Lung (tissue), 11 donors: ENCODE measurements at regions not wholly inside any gene's neighbourhood (a gene's known extent, or its start where the extent isn't known, plus 50 kb on each side); places are given as distances from the start of the nearest gene placed in this dataset.

Experiments
- ATAC-seq: fragments of 200-7000 bp; cut with Tn5 transposase; one replicate; pipeline ENCODE4 v1.9.1; 2020; ENCODE audit warnings: moderate number of reproducible peaks; ENCODE audit not compliant: insufficient read depth, low FRiP score
- DNase-seq, 3 donors: peaks; one replicate each; pipeline ENCODE4 v3.0.0-alpha.2; 2013 to 2017
- H3K27ac ChIP-seq, 2 donors: one replicate each; pipeline ENCODE4 v1.5.1; 2013; ENCODE audit warnings: mild to moderate bottlenecking in 2 of 2, moderate library complexity in 2 of 2, control low read depth in 1 of 2, inconsistent platforms in 1 of 2, low read depth in 1 of 2, low read length in 1 of 2
- H3K27me3 ChIP-seq, 3 donors: one replicate each; pipeline ENCODE4 v1.5.1; 2013; ENCODE audit warnings: low read length in 2 of 3; ENCODE audit not compliant: control insufficient read depth in 3 of 3, insufficient read depth in 3 of 3
- H3K36me3 ChIP-seq, 4 donors: one replicate each; pipeline ENCODE4 v1.5.1; 2013; ENCODE audit warnings: low read length in 4 of 4, mild to moderate bottlenecking in 1 of 4, moderate library complexity in 1 of 4; ENCODE audit not compliant: control insufficient read depth in 4 of 4, insufficient read depth in 4 of 4
- H3K4me1 ChIP-seq, 5 donors: one replicate each; pipeline ENCODE4 v1.5.1; 2013; ENCODE audit warnings: low read length in 5 of 5, mild to moderate bottlenecking in 2 of 5, moderate library complexity in 1 of 5; ENCODE audit not compliant: control insufficient read depth in 5 of 5, insufficient read depth in 5 of 5
- H3K4me3 ChIP-seq: one replicate; pipeline ENCODE4 v1.5.1; 2013; ENCODE audit warnings: mild to moderate bottlenecking, control low read depth, moderate library complexity
- H3K9ac ChIP-seq, 2 donors: one replicate each; pipeline ENCODE4 v1.5.1; 2013; ENCODE audit warnings: low read length in 2 of 2, control low read depth in 1 of 2; ENCODE audit not compliant: insufficient read depth in 1 of 2
- H3K9me3 ChIP-seq, 4 donors: one replicate each; pipeline ENCODE4 v1.5.1; 2013; ENCODE audit warnings: low read length in 3 of 4, mild to moderate bottlenecking in 1 of 4, moderate library complexity in 1 of 4; ENCODE audit not compliant: control insufficient read depth in 4 of 4, insufficient read depth in 3 of 4
- CTCF ChIP-seq: IDR thresholded peaks from 2 replicates; pipeline ENCODE4 v1.5.1; 2012; ENCODE audit warnings: mild to moderate bottlenecking; ENCODE audit errors: control extremely low read depth, extremely low read depth
- WGBS, 2 donors: extraction: QIAGEN DNeasy Blood & Tissue Kit; methylation state at CpG; one replicate each; pipeline ENCODE4 v1.1.7; 2013; 5-methylcytosine and 5-hydroxymethylcytosine counted together
- donor health status: control.
- donor health status: control.
- donor health status: Bipolar disorder and iron deficiency.
- donor health status: healthy.
- donor health status: DM: yes; HTN: yes; CAD: no.

- 38 to 67% methylated on average over 3 of the region's 3 CpGs for WGBS, 2 donors
- peak in 2 of 3 donors; percentile 58 to 78 for DNase-seq
- H3K27ac ChIP-seq, result peak overlapping the region in 1 of 2 donors; percentile 42
Observed at GRCh38 chr1:201769966-201770365, 59.0 kb upstream of the IPO9 start.

GRCh38 chr1:201771466-201771865 lies 57.5 kb upstream of the IPO9 start:
- Histone ChIP-seq H3K27me3 (no peaks in the 10 kb centered on the region), H3K4me1 (peaks cover under 1 to 32% (median 5%) of the 10 kb centered on the region in 5 donors), H3K9me3 (peaks cover 0 to 9% (median 4%) of the 10 kb centered on the region in 4 donors), H3K36me3 (peaks cover 0 to 5% (median 1%) of the 10 kb centered on the region in 4 donors), H3K27ac (no peak overlapping the region), H3K4me3 (no peak overlapping the region), H3K9ac (no peak overlapping the region)
- DNase-seq (no peak), ATAC-seq (no peak)
- WGBS, 2 donors, result 92 to 95% methylated on average over 2 of the region's 2 CpGs
- TF ChIP-seq CTCF, result no peak

More at GRCh38 chr1:201769966-201770365, 59.0 kb upstream of the IPO9 start:
- no peak overlapping the region for H3K9ac ChIP-seq
- H3K36me3 ChIP-seq, result peaks cover 0 to 5% (median 0%) of the 10 kb centered on the region in 4 donors
- H3K27me3 ChIP-seq, result no peaks in the 10 kb centered on the region
- H3K4me1 ChIP-seq, result peaks cover 4 to 32% (median 11%) of the 10 kb centered on the region in 5 donors
- ATAC-seq, result no peak
- TF ChIP-seq CTCF, result no peak
- H3K9me3 ChIP-seq, result peaks cover 0 to 9% (median 4%) of the 10 kb centered on the region in 4 donors
- no peak overlapping the region for H3K4me3 ChIP-seq

GRCh38 chr1:201772178-201772577 lies 56.8 kb upstream of the IPO9 start:
- Histone ChIP-seq H3K27me3 (no peaks in the 10 kb centered on the region), H3K4me3 (no peak overlapping the region), H3K4me1 (peaks cover 0 to 34% (median 5%) of the 10 kb centered on the region in 5 donors), H3K9me3 (peaks cover 0 to 9% (median 4%) of the 10 kb centered on the region in 4 donors), H3K9ac (no peak overlapping the region), H3K27ac (no peak overlapping the region), H3K36me3 (peaks cover 0 to 5% (median 1%) of the 10 kb centered on the region in 4 donors)
- 92 to 100% methylated on average over 1 of the region's 1 CpG for WGBS, 2 donors
- DNase-seq, result no peak
- ATAC-seq, result no peak
- no peak for TF ChIP-seq CTCF

- 69 to 83% methylated on average over 4 of the region's 4 CpGs for WGBS, 2 donors
- Histone ChIP-seq H3K4me3 (no peak overlapping the region), H3K9ac (no peak overlapping the region), H3K36me3 (peaks cover 0 to 5% (median 1%) of the 10 kb centered on the region in 4 donors), H3K9me3 (peaks cover 0 to 9% (median 4%) of the 10 kb centered on the region in 4 donors), H3K4me1 (peaks cover 4 to 43% (median 16%) of the 10 kb centered on the region in 5 donors), H3K27ac (peak overlapping the region in 1 of 2 donors; percentile 79), H3K27me3 (no peaks in the 10 kb centered on the region)
- no peak for TF ChIP-seq CTCF
- ATAC-seq (no peak), DNase-seq (no peak)
Observed at GRCh38 chr1:201773764-201774163, 55.2 kb upstream of the IPO9 start.
